Adrenal gland (tissue), 9 donors: ENCODE measurements at regions not wholly inside any gene's neighbourhood (a gene's known extent, or its start where the extent isn't known, plus 50 kb on each side); places are given as distances from the start of the nearest gene placed in this dataset.

Experiments used
- DNase-seq, 7 donors: peaks; one replicate each; pipeline ENCODE4 v3.0.0-alpha.2; 2019 to 2020
- H3K27ac ChIP-seq, 5 donors: fragments of 200-600 bp; sonication (generic) in 4 of 5; 1 replicate in 3 of 5; 2 replicates in 2 of 5; pipeline versions ENCODE4 v1.5.1 to v1.8.0; 2016 to 2020; ENCODE audit warnings: mild to moderate bottlenecking in 1 of 5
- H3K27me3 ChIP-seq: fragments of 200-600 bp; 2 replicates; pipeline ENCODE4 v1.8.0; 2021
- H3K36me3 ChIP-seq, 2 donors: fragments of 200-600 bp; replicated peaks in 1 of 2; 1 replicate in 1 of 2; 2 replicates in 1 of 2; pipeline versions ENCODE4 v1.5.1 to v1.8.0; 2018 to 2022
- H3K4me1 ChIP-seq, 2 donors: fragments of 200-600 bp; replicated peaks in 1 of 2; 1 replicate in 1 of 2; 2 replicates in 1 of 2; pipeline versions ENCODE4 v1.5.1 to v1.8.0; 2018 to 2021
- H3K4me3 ChIP-seq, 4 donors: fragments of 200-600 bp; sonication (generic) in 3 of 4; one replicate each; pipeline ENCODE4 v1.5.1; 2016 to 2018
- H3K9me3 ChIP-seq, 3 donors: fragments of 200-600 bp; sonication (generic) in 1 of 3; replicated peaks in 1 of 3; 1 replicate in 2 of 3; 2 replicates in 1 of 3; pipeline versions ENCODE4 v1.5.1 to v1.8.0; 2016 to 2021
- POLR2A ChIP-seq, 2 donors: fragments of 450-650 bp; IDR thresholded peaks; one replicate each; pipeline ENCODE4 v1.6.1; 2017; ENCODE audit warnings: antibody characterized with exemption in 2 of 2, mild to moderate bottlenecking in 2 of 2, moderate library complexity in 1 of 2
- WGBS, 4 donors: extraction: QIAGEN DNeasy Blood & Tissue Kit in 2 of 4; methylation state at CpG; one replicate each; pipeline versions ENCODE4 v1.1.5 to v1.1.7; 2013 to 2017; 5-methylcytosine and 5-hydroxymethylcytosine counted together
- intact Hi-C, 2 donors: fragments of 100-400 bp; cut with DNase I; formaldehyde crosslinking; loops; one replicate each; pipeline versions ENCODE4 v1.14.1 to v1.15.0; 2022 to 2023
- TF ChIP-seq, protein P1 (sequence below), 6 experiments: fragments of 450-650 bp in 4 of 6; fragments of 200-600 bp in 2 of 6; sonication (generic) in 1 of 6; IDR thresholded peaks; 1 replicate in 5 of 6; 2 replicates in 1 of 6; pipeline versions ENCODE4 v1.5.1 to v1.8.0; 2016 to 2021; ENCODE audit warnings: antibody characterized with exemption in 6 of 6, mild to moderate bottlenecking in 2 of 6, moderate library complexity in 1 of 6
- donor health status: healthy with polysubstance abuse.
- donor health status: Bipolar disorder and iron deficiency.
- donor health status: DM: yes; HTN: yes; CAD: no.
- donor health status: DM: no; HTN: no; CAD: no.
- donor health status: DM: no; HTN: no; CAD: no.

DNA sequence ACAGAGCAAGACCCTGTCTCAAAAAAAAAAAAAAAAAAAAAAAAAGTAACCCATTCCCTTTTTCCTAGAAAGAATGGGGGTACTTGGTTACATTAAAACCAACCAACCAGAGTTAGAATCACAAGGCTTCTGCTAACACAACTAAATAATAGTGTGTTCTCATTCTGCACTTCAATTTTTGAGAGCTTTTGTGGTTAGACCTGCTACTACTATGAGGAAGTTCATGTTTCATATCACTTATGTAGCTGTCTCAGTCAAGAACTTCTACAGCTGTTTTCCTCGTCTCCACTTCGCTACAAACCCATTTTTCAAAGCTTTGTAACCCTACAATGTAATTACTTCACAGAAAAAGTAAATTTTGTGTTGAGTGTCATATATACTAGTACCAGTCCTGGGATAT, 58.3 kb downstream of the PDHA2 start:
- Histone ChIP-seq H3K27ac (no peak overlapping the region), H3K27me3 (no peaks in the 10 kb centered on the region), H3K4me1 (no peaks in the 10 kb centered on the region), H3K36me3 (no peaks in the 10 kb centered on the region), H3K9me3 (no peaks in the 10 kb centered on the region), H3K4me3 (no peak overlapping the region)
- no peak for TF ChIP-seq POLR2A (IDR thresholded peaks at IDR 0.05)
- intact Hi-C loops: no loop called here
- DNase-seq: no peak
- 76 to 89% (median 84%) methylated on average over 2 of the region's 2 CpGs for WGBS, 4 donors

DNA sequence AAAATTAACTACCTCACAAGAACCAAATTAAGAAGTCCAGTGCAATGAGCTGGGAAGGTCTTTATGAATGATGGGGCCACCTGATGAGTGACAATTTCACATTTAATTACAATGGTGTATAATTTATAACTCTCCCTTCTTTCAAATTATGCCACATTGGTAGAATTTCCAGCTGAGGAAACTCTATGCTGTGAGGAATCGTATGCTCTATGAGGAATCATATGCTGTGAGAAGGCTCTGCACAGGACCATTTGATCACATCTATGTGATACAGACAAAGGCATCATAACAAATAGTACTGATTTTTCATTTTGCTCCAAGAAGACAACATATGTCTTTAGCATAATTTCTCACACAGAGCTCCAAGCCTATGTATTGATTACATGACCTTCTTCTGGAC, 69.3 kb downstream of the PDHA2 start:
- Histone ChIP-seq H3K9me3 (no peaks in the 10 kb centered on the region), H3K4me1 (no peaks in the 10 kb centered on the region), H3K27me3 (no peaks in the 10 kb centered on the region), H3K36me3 (no peaks in the 10 kb centered on the region), H3K4me3 (no peak overlapping the region), H3K27ac (no peak overlapping the region)
- intact Hi-C loops: no loop called here
- no peak for DNase-seq
- WGBS, 4 donors: 79 to 100% (median 83%) methylated on average over 1 of the region's 1 CpG
- TF ChIP-seq, protein P1, sequence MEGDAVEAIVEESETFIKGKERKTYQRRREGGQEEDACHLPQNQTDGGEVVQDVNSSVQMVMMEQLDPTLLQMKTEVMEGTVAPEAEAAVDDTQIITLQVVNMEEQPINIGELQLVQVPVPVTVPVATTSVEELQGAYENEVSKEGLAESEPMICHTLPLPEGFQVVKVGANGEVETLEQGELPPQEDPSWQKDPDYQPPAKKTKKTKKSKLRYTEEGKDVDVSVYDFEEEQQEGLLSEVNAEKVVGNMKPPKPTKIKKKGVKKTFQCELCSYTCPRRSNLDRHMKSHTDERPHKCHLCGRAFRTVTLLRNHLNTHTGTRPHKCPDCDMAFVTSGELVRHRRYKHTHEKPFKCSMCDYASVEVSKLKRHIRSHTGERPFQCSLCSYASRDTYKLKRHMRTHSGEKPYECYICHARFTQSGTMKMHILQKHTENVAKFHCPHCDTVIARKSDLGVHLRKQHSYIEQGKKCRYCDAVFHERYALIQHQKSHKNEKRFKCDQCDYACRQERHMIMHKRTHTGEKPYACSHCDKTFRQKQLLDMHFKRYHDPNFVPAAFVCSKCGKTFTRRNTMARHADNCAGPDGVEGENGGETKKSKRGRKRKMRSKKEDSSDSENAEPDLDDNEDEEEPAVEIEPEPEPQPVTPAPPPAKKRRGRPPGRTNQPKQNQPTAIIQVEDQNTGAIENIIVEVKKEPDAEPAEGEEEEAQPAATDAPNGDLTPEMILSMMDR (IDR thresholded peaks at IDR 0.05): no peak
- no peak for TF ChIP-seq POLR2A (IDR thresholded peaks at IDR 0.05)

DNA sequence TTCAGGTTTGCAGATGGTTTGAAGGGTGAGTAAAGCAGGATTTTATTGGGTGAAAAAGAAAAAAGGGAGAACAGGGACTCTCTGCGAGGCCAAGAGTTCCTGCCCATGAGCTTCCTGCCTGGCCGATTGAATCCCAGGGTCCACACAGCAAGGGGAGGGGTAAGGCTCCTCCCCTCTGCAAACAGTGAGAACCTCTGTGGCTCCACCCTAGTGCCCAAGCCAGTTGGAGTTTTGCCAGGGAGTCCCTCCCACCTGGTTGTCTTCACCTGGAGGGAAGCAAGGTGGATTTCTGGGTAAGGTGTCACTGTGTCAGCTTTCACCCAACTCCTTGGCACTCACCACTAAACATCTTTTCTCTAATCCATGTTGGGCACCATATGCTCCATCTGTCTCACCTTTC, 70.9 kb downstream of the PDHA2 start:
- no peaks in the 10 kb centered on the region for H3K27me3 ChIP-seq
- TF ChIP-seq POLR2A (IDR thresholded peaks at IDR 0.05): no peak
- TF ChIP-seq, protein P1 (IDR thresholded peaks at IDR 0.05): no peak
- H3K4me3 ChIP-seq: no peak overlapping the region
- no peaks in the 10 kb centered on the region for H3K36me3 ChIP-seq
- H3K27ac ChIP-seq: no peak overlapping the region
- H3K4me1 ChIP-seq: no peaks in the 10 kb centered on the region
- 73 to 88% (median 81%) methylated on average over 2 of the region's 2 CpGs for WGBS, 4 donors
- no peak for DNase-seq
- H3K9me3 ChIP-seq: no peaks in the 10 kb centered on the region
- intact Hi-C loops: no loop called here

DNA sequence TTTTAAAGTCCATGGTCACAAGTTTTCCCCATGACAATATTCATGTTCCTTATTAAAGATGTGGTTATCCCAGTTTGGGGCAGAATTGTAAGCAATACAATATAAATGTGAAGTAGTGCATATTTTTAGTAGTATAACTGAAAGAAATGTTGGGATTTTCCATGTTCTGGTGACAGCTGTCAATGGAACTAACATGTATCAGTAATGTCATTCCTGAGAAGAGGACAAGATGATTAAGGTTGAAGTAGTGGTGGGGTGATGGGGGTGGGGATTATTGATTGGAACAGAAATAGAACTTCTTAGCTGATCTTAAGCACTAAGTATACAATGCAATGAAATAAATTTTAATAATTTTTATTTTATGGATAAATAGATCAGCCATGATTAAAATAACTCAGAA, 81.6 kb downstream of the PDHA2 start:
- Histone ChIP-seq H3K4me1 (no peaks in the 10 kb centered on the region), H3K9me3 (no peaks in the 10 kb centered on the region), H3K4me3 (no peak overlapping the region), H3K36me3 (no peaks in the 10 kb centered on the region), H3K27me3 (no peaks in the 10 kb centered on the region), H3K27ac (no peak overlapping the region)
- TF ChIP-seq, protein P1 (IDR thresholded peaks at IDR 0.05): no peak
- TF ChIP-seq POLR2A (IDR thresholded peaks at IDR 0.05): no peak
- intact Hi-C loops: no loop called here
- DNase-seq: no peak

DNA sequence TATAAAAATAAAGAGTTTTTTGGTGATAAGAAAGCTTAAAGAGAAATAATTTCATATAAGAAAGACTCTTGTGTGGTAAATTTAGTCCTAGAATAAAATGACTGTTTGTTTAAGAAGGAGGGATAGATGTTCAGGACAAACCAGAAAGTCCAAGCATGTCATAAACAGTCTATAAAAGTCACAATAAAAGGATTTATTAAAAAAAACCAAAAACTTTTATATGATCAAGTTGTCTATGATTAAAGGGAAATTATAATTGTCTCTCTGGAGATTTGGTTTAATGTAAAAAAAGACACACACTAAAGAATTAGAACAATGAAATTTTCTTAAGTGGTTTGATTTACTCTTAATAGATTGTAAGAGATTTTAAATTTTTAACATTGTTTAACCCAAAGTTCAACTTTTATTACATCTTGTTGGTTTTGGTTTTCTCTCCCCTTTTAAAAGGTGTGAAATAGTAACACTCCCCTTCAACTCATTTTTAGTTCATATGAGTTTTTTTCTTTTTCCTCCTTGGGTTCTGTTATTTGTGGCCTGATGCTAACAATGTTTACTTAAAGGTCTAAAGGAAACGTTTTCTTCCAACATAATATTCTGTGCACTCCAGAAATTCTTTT, 89.7 kb downstream of the PDHA2 start:
- no peak for DNase-seq
- intact Hi-C loops: no loop called here
- Histone ChIP-seq H3K4me1 (no peaks in the 10 kb centered on the region), H3K27ac (no peak overlapping the region), H3K9me3 (no peaks in the 10 kb centered on the region), H3K27me3 (no peaks in the 10 kb centered on the region), H3K36me3 (no peaks in the 10 kb centered on the region), H3K4me3 (no peak overlapping the region)
- TF ChIP-seq POLR2A (IDR thresholded peaks at IDR 0.05): no peak
- TF ChIP-seq, protein P1 (IDR thresholded peaks at IDR 0.05): no peak
- 43 to 57% (median 53%) methylated on average over 1 of the region's 1 CpG for WGBS, 4 donors
